GM12878 (cell line): ENCODE measurements at regions not wholly inside any gene's neighbourhood (a gene's known extent, or its start where the extent isn't known, plus 50 kb on each side); places are given as distances from the start of the nearest gene placed in this dataset.
A peak's percentile ranks its signal among the peaks of the same experiment; 100 is the strongest.
"Not testable (repeated sequence)": the region's sequence is repeated elsewhere in the genome, so short reads cannot be mapped to it uniquely, and the experiment has no call there.

Experiments
- ATAC-seq: fragments of 200-7000 bp; cut with Tn5 transposase; 3 replicates; pipeline ENCODE4 v1.9.1; 2020; ENCODE audit warnings: mild to moderate bottlenecking, moderate library complexity
- BruUV-seq: library from RNA; stranded (reverse); fragments of 400-500 nt; replicated peaks from 2 replicates; lab custom pipeline; 2021; lab: Mats Ljungman, UMichigan
- CTCF ChIA-PET: fragments of 300-600 bp; sonication (Branson Sonifier 250); formaldehyde crosslinking; extraction: SDS; loops from one replicate; lab custom pipeline; 2021; ENCODE audit warnings: inconsistent platforms; lab: Yijun Ruan, JAX
- POLR2A ChIA-PET: fragments of 350-600 bp; formaldehyde crosslinking; extraction: SDS; loops from one replicate; lab custom pipeline; 2021; ENCODE audit warnings: inconsistent platforms; lab: Charles Lee
- RAD21 ChIA-PET: fragments of 300-600 bp; sonication (Branson Sonifier 250); formaldehyde crosslinking; loops from one replicate; lab custom pipeline; 2023; ENCODE audit warnings: antibody characterized with exemption; ENCODE audit not compliant: unreplicated experiment; lab: Charles Lee
- SMC1A ChIA-PET: fragments of 300-600 bp; sonication (Branson Sonifier 250); formaldehyde crosslinking; loops from one replicate; lab custom pipeline; 2023; ENCODE audit not compliant: unreplicated experiment, uncharacterized antibody; lab: Charles Lee
- DNase-seq: peaks from one replicate; pipeline ENCODE4 v3.0.0-alpha.2; 2011; ENCODE audit warnings: low read depth, low spot score
- FAIRE-seq: peaks from 3 replicates; lab custom pipeline; 2011; peaks lifted over from hg19 to GRCh38; lab: Jason Lieb, UNC
- H2AFZ ChIP-seq: 2 replicates; pipeline ENCODE4 v1.6.0; 2011; ENCODE audit warnings: low read depth, low read length, control low read depth; ENCODE audit not compliant: control insufficient read depth
- H3K27ac ChIP-seq: 2 replicates; pipeline ENCODE4 v1.5.1; 2011; ENCODE audit warnings: control low read depth; ENCODE audit not compliant: control insufficient read depth, insufficient read depth
- H3K27me3 ChIP-seq, 2 experiments: replicated peaks in 1 of 2; 2 replicates each; pipeline versions ENCODE4 v1.6.0 to v1.6.1; 2011; ENCODE audit warnings: low read length in 1 of 2; ENCODE audit not compliant: control insufficient read depth in 2 of 2, insufficient read depth in 2 of 2
- H3K36me3 ChIP-seq, 2 experiments: 2 replicates each; pipeline ENCODE4 v1.5.1; 2011; ENCODE audit warnings: low read length in 1 of 2; ENCODE audit not compliant: control insufficient read depth in 2 of 2, insufficient read depth in 2 of 2
- H3K4me1 ChIP-seq: 2 replicates; pipeline ENCODE4 v1.6.1; 2011; ENCODE audit warnings: mild to moderate bottlenecking, low read length, moderate library complexity, mixed read lengths; ENCODE audit not compliant: control insufficient read depth, insufficient read depth
- H3K4me2 ChIP-seq: 2 replicates; pipeline ENCODE4 v1.6.0; 2011; ENCODE audit warnings: control low read depth; ENCODE audit not compliant: control insufficient read depth, insufficient read depth
- H3K4me3 ChIP-seq: fragments of 200-600 bp; sonication (generic); 2 replicates; pipeline ENCODE4 v1.5.1; 2016
- H3K79me2 ChIP-seq: 2 replicates; pipeline ENCODE4 v1.6.0; 2011; ENCODE audit warnings: low read length; ENCODE audit not compliant: control insufficient read depth, insufficient read depth
- H3K9ac ChIP-seq: 2 replicates; pipeline ENCODE4 v1.8.0; 2011; ENCODE audit warnings: low read length, control low read depth, mixed read lengths; ENCODE audit not compliant: control insufficient read depth, insufficient read depth
- H3K9me3 ChIP-seq: replicated peaks from 3 replicates; pipeline ENCODE4 v1.5.1; 2011; ENCODE audit warnings: mild to moderate bottlenecking, low read length; ENCODE audit not compliant: control insufficient read depth, insufficient read depth
- H4K20me1 ChIP-seq: 2 replicates; pipeline ENCODE4 v1.6.0; 2011; ENCODE audit not compliant: control insufficient read depth, insufficient read depth
- ZNF24 ChIP-seq: fragments of 450-650 bp; IDR thresholded peaks from 2 replicates; pipeline ENCODE4 v1.6.1; 2017; ENCODE audit warnings: antibody characterized with exemption, mild to moderate bottlenecking
- WGBS: methylation state at CpG from one replicate; pipeline ENCODE4 v1.1.6; 2016; ENCODE audit warnings: low lambda C conversion rate; ENCODE audit not compliant: insufficient replicate concordance, insufficient coverage; ENCODE audit errors: missing lambda C conversion rate; 5-methylcytosine and 5-hydroxymethylcytosine counted together
- in situ Hi-C: fragments of 300-500 bp; cut with MboI; formaldehyde crosslinking; loops from 9 replicates; pipeline ENCODE4 v1.14.3; 2018; ENCODE audit warnings: mixed read lengths
- intact Hi-C: fragments of 100-400 bp; cut with micrococcal nuclease; formaldehyde crosslinking; loops from one replicate; pipeline ENCODE4 v1.14.2; 2022; ENCODE audit not compliant: unreplicated experiment

- H3K4me1 ChIP-seq, ATAC-seq, H3K9ac ChIP-seq, intact Hi-C loops, CTCF ChIA-PET, H2AFZ ChIP-seq, H4K20me1 ChIP-seq, FAIRE-seq, H3K9me3 ChIP-seq, H3K27me3 ChIP-seq, H3K4me2 ChIP-seq, H3K79me2 ChIP-seq, H3K27ac ChIP-seq, RAD21 ChIA-PET, DNase-seq, H3K36me3 ChIP-seq, H3K4me3 ChIP-seq, POLR2A ChIA-PET, BruUV-seq, in situ Hi-C loops, SMC1A ChIA-PET: not testable (repeated sequence)
- peak; percentile 44; the same call in 1 of the 2 replicates for TF ChIP-seq ZNF24
- 3% methylated on average over 1 of the region's 1 CpG for WGBS
These were observed 327.9 kb upstream of the WSB1 start for GRCh38 chr17:26965898-26966624.

GRCh38 chr17:26966625-26967179 is 327.2 kb upstream of the WSB1 start:
- H3K4me3 ChIP-seq, in situ Hi-C loops, FAIRE-seq: not testable (repeated sequence)

GRCh38 chr17:26981845-26982425 is 312.0 kb upstream of the WSB1 start:
- POLR2A ChIA-PET = not testable (repeated sequence)

More at GRCh38 chr17:26966625-26967179, 327.2 kb upstream of the WSB1 start:
- H3K4me1 ChIP-seq, ATAC-seq, H4K20me1 ChIP-seq, DNase-seq, H3K27ac ChIP-seq, H3K9ac ChIP-seq, H2AFZ ChIP-seq, POLR2A ChIA-PET, H3K79me2 ChIP-seq, SMC1A ChIA-PET, BruUV-seq, H3K9me3 ChIP-seq, CTCF ChIA-PET, intact Hi-C loops, RAD21 ChIA-PET, H3K36me3 ChIP-seq, H3K27me3 ChIP-seq, H3K4me2 ChIP-seq: not testable (repeated sequence)
- WGBS = 5% methylated on average over 2 of the region's 2 CpGs

More at GRCh38 chr17:26981845-26982425, 312.0 kb upstream of the WSB1 start:
- H3K79me2 ChIP-seq, H3K9ac ChIP-seq, H3K27me3 ChIP-seq, DNase-seq, RAD21 ChIA-PET, H3K9me3 ChIP-seq, FAIRE-seq, H4K20me1 ChIP-seq, H3K4me3 ChIP-seq, in situ Hi-C loops, H3K36me3 ChIP-seq, CTCF ChIA-PET, H2AFZ ChIP-seq, ATAC-seq, SMC1A ChIA-PET, H3K27ac ChIP-seq, H3K4me1 ChIP-seq, intact Hi-C loops, BruUV-seq, H3K4me2 ChIP-seq: not testable (repeated sequence)
- 61% methylated on average over 30 of the region's 30 CpGs for WGBS
